Neural cell (in vitro differentiated cells): ENCODE measurements at regions not wholly inside any gene's neighbourhood (a gene's known extent, or its start where the extent isn't known, plus 50 kb on each side); places are given as distances from the start of the nearest gene placed in this dataset.

ENCODE experiments used
- H2AFZ ChIP-seq: fragments of 200-600, 300-800 bp; sonication (generic), shearing (Covaris generic); 2 replicates; pipeline ENCODE4 v1.6.0; 2014; ENCODE audit warnings: low read depth, mild to moderate bottlenecking, antibody characterized with exemption, low read length, moderate library complexity
- H3F3A ChIP-seq: fragments of 200-600 bp; shearing (Covaris generic); 2 replicates; pipeline ENCODE4 v1.6.1; 2016; ENCODE audit warnings: mild to moderate bottlenecking, moderate library complexity, mixed read lengths, antibody characterized with exemption, low read length; ENCODE audit not compliant: insufficient read depth, poor library complexity, severe bottlenecking
- H3K27ac ChIP-seq: fragments of 200-600, 300-800 bp; sonication (generic), shearing (Covaris generic); 2 replicates; pipeline ENCODE4 v1.5.1; 2014; ENCODE audit warnings: mild to moderate bottlenecking, low read length, moderate library complexity
- H3K27me3 ChIP-seq: fragments of 300-800, 200-600 bp; sonication (generic), shearing (Covaris generic); 2 replicates; pipeline ENCODE4 v1.6.0; 2014; ENCODE audit warnings: mild to moderate bottlenecking, low read depth, low read length, moderate library complexity; ENCODE audit not compliant: insufficient read depth
- H3K36me3 ChIP-seq: fragments of 300-800, 200-600 bp; sonication (generic), shearing (Covaris generic); 2 replicates; pipeline ENCODE4 v1.5.1; 2014; ENCODE audit warnings: mild to moderate bottlenecking, antibody characterized with exemption, low read length, moderate library complexity; ENCODE audit not compliant: insufficient read depth
- H3K4me2 ChIP-seq: fragments of 300-800, 200-600 bp; sonication (generic), shearing (Covaris generic); 2 replicates; pipeline ENCODE4 v1.6.0; 2014; ENCODE audit warnings: mild to moderate bottlenecking, low read length
- H3K4me3 ChIP-seq: fragments of 300-800, 200-600 bp; sonication (generic), shearing (Covaris generic); 2 replicates; pipeline ENCODE4 v1.5.1; 2014; ENCODE audit warnings: mild to moderate bottlenecking, low read length, moderate library complexity
- H3K79me2 ChIP-seq: fragments of 200-600 bp; shearing (Covaris generic); replicated peaks from 2 replicates; pipeline ENCODE4 v1.6.0; 2014; ENCODE audit warnings: mild to moderate bottlenecking, low read length, moderate library complexity; ENCODE audit not compliant: insufficient read depth
- H3K9ac ChIP-seq: fragments of 300-800, 200-600 bp; sonication (generic), shearing (Covaris generic); 2 replicates; pipeline ENCODE4 v1.6.1; 2016; ENCODE audit warnings: mild to moderate bottlenecking, low read length, mixed read lengths
- H3K9me2 ChIP-seq: fragments of 200-600 bp; shearing (Covaris generic); 2 replicates; pipeline ENCODE4 v1.6.1; 2016; ENCODE audit warnings: mild to moderate bottlenecking, low read length, mixed read lengths; ENCODE audit not compliant: insufficient read depth
- H3K9me3 ChIP-seq: fragments of 200-600, 300-800 bp; sonication (generic), shearing (Covaris generic); 2 replicates; pipeline ENCODE4 v1.6.1; 2016; ENCODE audit warnings: mild to moderate bottlenecking, mixed run types, low read length, moderate library complexity, mixed read lengths
- H4K20me1 ChIP-seq: fragments of 200-600 bp; shearing (Covaris generic); 2 replicates; pipeline ENCODE4 v1.6.1; 2016; ENCODE audit warnings: mild to moderate bottlenecking, mixed run types; ENCODE audit not compliant: insufficient read depth
- CTCF ChIP-seq: fragments of 450-650 bp; IDR thresholded peaks from 2 replicates; pipeline ENCODE4 v1.5.1; 2014; ENCODE audit warnings: antibody characterized with exemption, mild to moderate bottlenecking, moderate library complexity; ENCODE audit not compliant: poor library complexity, severe bottlenecking
- EP300 ChIP-seq: fragments of 450-650 bp; conservative IDR thresholded peaks from 2 replicates; pipeline ENCODE4 v1.6.1; 2014; ENCODE audit warnings: antibody characterized with exemption, mild to moderate bottlenecking, moderate library complexity; ENCODE audit not compliant: poor library complexity, severe bottlenecking
- EZH2 ChIP-seq: fragments of 200-600, 300-800 bp; shearing (Covaris generic), sonication (generic); IDR thresholded peaks from 2 replicates; pipeline ENCODE4 v1.6.1; 2014; ENCODE audit warnings: antibody characterized with exemption, low read length, borderline replicate concordance, mild to moderate bottlenecking; ENCODE audit not compliant: insufficient read depth, poor library complexity, severe bottlenecking
- MXI1 ChIP-seq: fragments of 450-650 bp; conservative IDR thresholded peaks from 2 replicates; pipeline ENCODE4 v1.6.1; 2014; ENCODE audit warnings: antibody characterized with exemption, mild to moderate bottlenecking; ENCODE audit not compliant: poor library complexity, severe bottlenecking
- POLR2AphosphoS5 ChIP-seq: IDR thresholded peaks from 2 replicates; pipeline ENCODE4 v1.6.1; 2012
- RAD21 ChIP-seq: fragments of 450-650 bp; conservative IDR thresholded peaks from 2 replicates; pipeline ENCODE4 v1.6.1; 2014; ENCODE audit warnings: antibody characterized with exemption, mild to moderate bottlenecking, moderate library complexity
- REST ChIP-seq: IDR thresholded peaks from 2 replicates; pipeline ENCODE4 v1.6.1; 2012; ENCODE audit warnings: borderline replicate concordance
- SMC3 ChIP-seq: fragments of 450-650 bp; conservative IDR thresholded peaks from 2 replicates; pipeline ENCODE4 v1.6.1; 2014; ENCODE audit warnings: antibody characterized with exemption, mild to moderate bottlenecking, moderate library complexity; ENCODE audit not compliant: poor library complexity
- TAF1 ChIP-seq: IDR thresholded peaks from 2 replicates; pipeline ENCODE4 v1.6.1; 2012; ENCODE audit warnings: low read depth

GRCh38 chr13:66222926-66223325 lies 1007.2 kb downstream of the PCDH9 start:
- H3F3A ChIP-seq, result no peaks in the 10 kb centered on the region
- H3K4me3 ChIP-seq, result no peak overlapping the region
- no peaks in the 10 kb centered on the region for H3K79me2 ChIP-seq
- H3K27me3 ChIP-seq, result no peaks in the 10 kb centered on the region
- H2AFZ ChIP-seq, result no peak overlapping the region
- no peaks in the 10 kb centered on the region for H3K9me2 ChIP-seq
- H3K9me3 ChIP-seq, result no peaks in the 10 kb centered on the region
- TF ChIP-seq RAD21, result no peak
- TF ChIP-seq EP300, result no peak
- no peak for TF ChIP-seq SMC3
- TF ChIP-seq REST, result no peak
- no peak for TF ChIP-seq EZH2
- TF ChIP-seq POLR2AphosphoS5, result no peak
- no peak for TF ChIP-seq MXI1
- no peak for TF ChIP-seq TAF1
- no peak for TF ChIP-seq CTCF
- no peak overlapping the region for H3K9ac ChIP-seq
- H3K4me2 ChIP-seq, result no peak overlapping the region
- no peak overlapping the region for H3K27ac ChIP-seq
- no peaks in the 10 kb centered on the region for H4K20me1 ChIP-seq
- no peaks in the 10 kb centered on the region for H3K36me3 ChIP-seq

- TF ChIP-seq EP300, result no peak
- TF ChIP-seq CTCF, result no peak
- no peak for TF ChIP-seq TAF1
- no peak for TF ChIP-seq MXI1
- TF ChIP-seq POLR2AphosphoS5, result no peak
- TF ChIP-seq SMC3, result no peak
- H3K4me3 ChIP-seq, result no peak overlapping the region
- no peak overlapping the region for H3K9ac ChIP-seq
Observed at GRCh38 chr13:66222127-66222526, 1008.0 kb downstream of the PCDH9 start.

More at GRCh38 chr13:66222127-66222526, 1008.0 kb downstream of the PCDH9 start:
- Histone ChIP-seq H2AFZ (no peak overlapping the region), H3K4me2 (no peak overlapping the region), H3K79me2 (no peaks in the 10 kb centered on the region), H3K27me3 (no peaks in the 10 kb centered on the region), H3K27ac (no peak overlapping the region), H3K9me3 (no peaks in the 10 kb centered on the region), H3K36me3 (no peaks in the 10 kb centered on the region), H4K20me1 (no peaks in the 10 kb centered on the region), H3K9me2 (no peaks in the 10 kb centered on the region), H3F3A (no peaks in the 10 kb centered on the region)
